GM12878 (cell line): ENCODE measurements at regions not wholly inside any gene's neighbourhood (a gene's known extent, or its start where the extent isn't known, plus 50 kb on each side); places are given as distances from the start of the nearest gene placed in this dataset.

ENCODE experiments used
- ATF3 ChIP-seq: IDR thresholded peaks from 2 replicates; pipeline ENCODE4 v1.6.1; 2011; ENCODE audit warnings: low read depth, mild to moderate bottlenecking, low read length, moderate library complexity, borderline replicate concordance; ENCODE audit errors: extremely low read depth
- FOS ChIP-seq: IDR thresholded peaks from 3 replicates; pipeline ENCODE4 v1.6.1; 2011; ENCODE audit warnings: borderline replicate concordance; ENCODE audit not compliant: insufficient read length; ENCODE audit errors: extremely low read depth
- PBX3 ChIP-seq: IDR thresholded peaks from 2 replicates; pipeline ENCODE4 v1.6.1; 2011; ENCODE audit warnings: mild to moderate bottlenecking, low read depth, low read length, moderate library complexity; ENCODE audit not compliant: insufficient replicate concordance
- RB1 ChIP-seq: fragments of 450-650 bp; formaldehyde crosslinking; IDR thresholded peaks from 2 replicates; pipeline ENCODE4 v1.6.1; 2017; ENCODE audit warnings: mild to moderate bottlenecking, borderline replicate concordance
- SIN3A ChIP-seq: IDR thresholded peaks from 2 replicates; pipeline ENCODE4 v1.6.1; 2012; ENCODE audit warnings: low read depth, low read length, improper control_type of control experiment
- SRF ChIP-seq, 2 experiments: IDR thresholded peaks; 2 replicates each; pipeline ENCODE4 v1.6.1; 2011; ENCODE audit warnings: low read depth in 2 of 2, low read length in 2 of 2, mild to moderate bottlenecking in 1 of 2, moderate library complexity in 1 of 2
- ZBTB11 ChIP-seq: fragments of 450-650 bp; formaldehyde crosslinking; IDR thresholded peaks from 2 replicates; pipeline ENCODE4 v1.5.0; 2022; ENCODE audit warnings: mild to moderate bottlenecking, missing genetic modification characterization

- TF ChIP-seq PBX3 (no peak), RB1 (no peak), FOS (no peak), SIN3A (no peak), SRF (IDR thresholded peaks at IDR 0.05; ENCODE audit: low read depth in 2 of 2, low read length in 2 of 2) (no peak), ZBTB11 (CRISPR knock-in tag) (no peak), ATF3 (no peak)
Observed at GRCh38 chr20:60806824-60807223, 445.2 kb upstream of the CDH4 start (continued).
